ENCODE measurements at regions not wholly inside any gene's neighbourhood (a gene's known extent, or its start where the extent isn't known, plus 50 kb on each side); places are given as distances from the start of the nearest gene placed in this dataset.

DNA sequence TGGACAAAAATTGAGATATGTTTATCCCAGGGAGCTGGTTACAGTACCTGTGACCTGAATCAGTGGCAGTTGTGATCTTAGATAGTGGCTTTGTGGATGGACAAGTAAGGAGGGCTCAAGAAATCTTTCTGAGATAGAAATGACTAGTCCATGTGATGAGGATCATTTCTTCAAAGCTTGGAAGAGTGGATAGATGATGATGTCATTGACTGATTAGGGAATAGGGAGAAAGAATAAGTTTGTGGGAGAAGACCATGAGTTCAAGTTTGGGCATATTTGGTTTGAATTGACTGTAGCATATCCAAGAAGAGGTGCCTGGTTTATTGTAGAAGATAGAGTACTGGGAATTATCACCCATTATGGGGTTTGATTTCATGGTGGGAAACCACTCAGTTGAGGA is 336.7 kb upstream of the PRICKLE1 start:
- no peak for TF ChIP-seq POLR2A (IDR thresholded peaks at IDR 0.05)
- TF ChIP-seq, protein P1, sequence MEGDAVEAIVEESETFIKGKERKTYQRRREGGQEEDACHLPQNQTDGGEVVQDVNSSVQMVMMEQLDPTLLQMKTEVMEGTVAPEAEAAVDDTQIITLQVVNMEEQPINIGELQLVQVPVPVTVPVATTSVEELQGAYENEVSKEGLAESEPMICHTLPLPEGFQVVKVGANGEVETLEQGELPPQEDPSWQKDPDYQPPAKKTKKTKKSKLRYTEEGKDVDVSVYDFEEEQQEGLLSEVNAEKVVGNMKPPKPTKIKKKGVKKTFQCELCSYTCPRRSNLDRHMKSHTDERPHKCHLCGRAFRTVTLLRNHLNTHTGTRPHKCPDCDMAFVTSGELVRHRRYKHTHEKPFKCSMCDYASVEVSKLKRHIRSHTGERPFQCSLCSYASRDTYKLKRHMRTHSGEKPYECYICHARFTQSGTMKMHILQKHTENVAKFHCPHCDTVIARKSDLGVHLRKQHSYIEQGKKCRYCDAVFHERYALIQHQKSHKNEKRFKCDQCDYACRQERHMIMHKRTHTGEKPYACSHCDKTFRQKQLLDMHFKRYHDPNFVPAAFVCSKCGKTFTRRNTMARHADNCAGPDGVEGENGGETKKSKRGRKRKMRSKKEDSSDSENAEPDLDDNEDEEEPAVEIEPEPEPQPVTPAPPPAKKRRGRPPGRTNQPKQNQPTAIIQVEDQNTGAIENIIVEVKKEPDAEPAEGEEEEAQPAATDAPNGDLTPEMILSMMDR (IDR thresholded peaks at IDR 0.05) = no peak
- no peak for TF ChIP-seq POLR2AphosphoS5 (IDR thresholded peaks at IDR 0.05)
- TF ChIP-seq EP300 (IDR thresholded peaks at IDR 0.05) = no peak
- no peak for ATAC-seq
- Histone ChIP-seq H3K9me3 (no peaks in the 10 kb centered on the region), H3K4me1 (peaks cover 0 to 15% (median 0%) of the 10 kb centered on the region in 3 donors), H3K36me3 (no peaks in the 10 kb centered on the region), H3K27ac (no peak overlapping the region), H3K27me3 (no peaks in the 10 kb centered on the region), H3K4me3 (no peak overlapping the region)

DNA sequence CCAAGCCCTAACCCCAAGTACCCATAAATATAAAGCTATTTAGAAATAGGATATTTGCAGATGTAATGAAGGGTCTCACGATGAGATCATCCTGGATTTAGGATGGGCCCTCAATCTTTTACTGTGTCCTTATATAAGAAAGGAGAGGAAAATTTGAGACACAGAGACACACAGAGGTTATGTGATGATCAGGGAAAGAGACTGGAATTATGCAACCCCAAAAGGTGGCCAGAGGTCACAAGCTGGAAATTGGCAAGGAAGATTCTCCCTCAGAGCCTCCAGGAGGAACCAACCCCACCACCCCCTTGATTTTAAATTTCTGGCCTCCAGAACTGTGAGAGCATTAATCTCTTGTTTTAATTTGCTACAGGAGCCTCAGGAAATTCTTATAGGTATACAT is 334.9 kb upstream of the PRICKLE1 start:
- TF ChIP-seq EP300 (IDR thresholded peaks at IDR 0.05) = no peak
- TF ChIP-seq POLR2AphosphoS5 (IDR thresholded peaks at IDR 0.05) = no peak
- TF ChIP-seq, protein P1 (IDR thresholded peaks at IDR 0.05) = no peak
- TF ChIP-seq POLR2A (IDR thresholded peaks at IDR 0.05) = no peak
- no peaks in the 10 kb centered on the region for H3K9me3 ChIP-seq
- no peak for ATAC-seq
- no peaks in the 10 kb centered on the region for H3K27me3 ChIP-seq
- no peak overlapping the region for H3K27ac ChIP-seq
- H3K4me1 ChIP-seq = peaks cover 0 to 15% (median 0%) of the 10 kb centered on the region in 3 donors
- H3K36me3 ChIP-seq = no peaks in the 10 kb centered on the region
- 70 to 100% methylated on average over 1 of the region's 1 CpG for WGBS, 2 donors (ENCODE audit: low coverage in 1 of 2)
- H3K4me3 ChIP-seq = no peak overlapping the region

DNA sequence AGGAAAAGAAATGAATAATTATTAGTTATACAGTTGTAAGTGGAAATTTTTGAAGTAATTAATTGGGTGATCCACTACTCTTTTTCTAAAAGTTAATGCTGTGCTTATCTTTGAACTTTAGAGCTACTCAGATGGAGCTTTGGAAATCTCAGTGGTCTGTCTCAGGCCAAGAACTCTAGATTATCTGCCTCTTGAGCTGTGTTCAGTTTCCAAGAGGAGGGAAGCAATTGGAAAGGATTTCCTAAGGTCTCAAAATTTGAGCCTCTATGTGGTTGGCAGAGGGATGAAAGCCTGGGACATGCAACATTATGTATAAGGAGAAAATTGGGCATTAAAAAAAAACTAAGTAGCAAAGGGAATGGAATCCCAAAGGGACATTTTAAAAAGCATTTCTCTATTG is 334.0 kb upstream of the PRICKLE1 start:
- H3K36me3 ChIP-seq = no peaks in the 10 kb centered on the region
- H3K4me1 ChIP-seq = peaks cover 0 to 15% (median 0%) of the 10 kb centered on the region in 3 donors
- H3K27me3 ChIP-seq = no peaks in the 10 kb centered on the region
- H3K9me3 ChIP-seq = no peaks in the 10 kb centered on the region
- TF ChIP-seq POLR2A (IDR thresholded peaks at IDR 0.05) = no peak
- TF ChIP-seq, protein P1 (IDR thresholded peaks at IDR 0.05) = no peak
- no peak for TF ChIP-seq EP300 (IDR thresholded peaks at IDR 0.05)
- TF ChIP-seq POLR2AphosphoS5 (IDR thresholded peaks at IDR 0.05) = no peak
- no peak overlapping the region for H3K27ac ChIP-seq
- H3K4me3 ChIP-seq = no peak overlapping the region
- ATAC-seq = no peak

DNA sequence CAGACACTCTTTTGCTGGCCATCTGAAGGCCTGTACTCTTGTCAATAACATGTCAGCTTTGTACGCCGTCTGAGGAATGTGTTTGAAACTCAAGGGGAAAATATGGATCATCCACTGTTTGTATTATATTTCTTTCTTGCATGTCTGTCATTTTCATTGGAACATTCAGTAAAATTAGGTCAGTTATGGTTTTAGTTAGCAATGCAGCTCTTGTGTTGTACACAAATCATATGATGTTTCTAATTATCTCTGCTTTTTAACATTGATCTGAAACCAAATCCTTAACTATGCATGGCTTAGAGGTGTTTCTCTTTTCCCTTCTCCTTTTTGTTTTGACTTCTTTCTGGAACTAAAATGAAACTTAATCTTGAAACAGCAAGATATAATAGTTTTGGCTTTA is 333.6 kb upstream of the PRICKLE1 start:
- no peak for ATAC-seq
- TF ChIP-seq EP300 (IDR thresholded peaks at IDR 0.05) (no peak), POLR2AphosphoS5 (IDR thresholded peaks at IDR 0.05) (no peak), POLR2A (IDR thresholded peaks at IDR 0.05) (no peak)
- TF ChIP-seq, protein P1 (IDR thresholded peaks at IDR 0.05) = no peak
- WGBS, 2 donors (ENCODE audit: low coverage in 1 of 2) = 33 to 44% methylated on average over 2 of the region's 2 CpGs
- H3K9me3 ChIP-seq = no peaks in the 10 kb centered on the region
- no peak overlapping the region for H3K27ac ChIP-seq
- H3K4me3 ChIP-seq = no peak overlapping the region
- H3K4me1 ChIP-seq = peaks cover 0 to 15% (median 0%) of the 10 kb centered on the region in 3 donors
- no peaks in the 10 kb centered on the region for H3K36me3 ChIP-seq
- no peaks in the 10 kb centered on the region for H3K27me3 ChIP-seq

DNA sequence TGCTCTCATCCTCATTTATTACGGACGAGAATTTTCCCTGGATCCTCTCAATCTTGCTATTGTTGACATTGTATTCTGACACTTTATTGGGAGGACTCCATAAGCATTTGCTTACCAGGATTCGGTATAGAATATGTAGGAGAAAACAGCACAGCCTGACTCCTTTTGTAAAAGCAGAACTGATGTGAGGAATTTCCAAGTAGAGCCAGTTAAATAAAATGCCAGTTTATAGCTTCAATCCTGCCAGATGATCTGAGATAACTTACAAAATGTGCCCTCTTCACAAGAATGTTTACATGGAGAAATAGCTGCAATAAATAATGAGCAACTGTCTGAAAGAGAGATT is 332.9 kb upstream of the PRICKLE1 start:
- Histone ChIP-seq H3K9me3 (no peaks in the 10 kb centered on the region), H3K36me3 (no peaks in the 10 kb centered on the region), H3K27ac (no peak overlapping the region), H3K4me3 (no peak overlapping the region), H3K4me1 (peaks cover 0 to 15% (median 0%) of the 10 kb centered on the region in 3 donors), H3K27me3 (no peaks in the 10 kb centered on the region)
- TF ChIP-seq, protein P1 (IDR thresholded peaks at IDR 0.05) = no peak
- TF ChIP-seq POLR2A (IDR thresholded peaks at IDR 0.05) (no peak), EP300 (IDR thresholded peaks at IDR 0.05) (no peak), POLR2AphosphoS5 (IDR thresholded peaks at IDR 0.05) (no peak)
- ATAC-seq = no peak
- 53 to 57% methylated on average over 1 to 3 of the region's 3 CpGs for WGBS, 2 donors (ENCODE audit: low coverage in 1 of 2)
